WTC11 (cell line): ENCODE measurements at regions not wholly inside any gene's neighbourhood (a gene's known extent, or its start where the extent isn't known, plus 50 kb on each side); places are given as distances from the start of the nearest gene placed in this dataset.
"Not testable (repeated sequence)": the region's sequence is repeated elsewhere in the genome, so short reads cannot be mapped to it uniquely, and the experiment has no call there.

Experiments used
- AFF4 ChIP-seq: sonication (generic); formaldehyde crosslinking; IDR thresholded peaks from 2 replicates; pipeline ENCODE4 v1.8.1; 2023; ENCODE audit warnings: mild to moderate bottlenecking, missing genetic modification reagents, borderline replicate concordance
- ATF3 ChIP-seq: sonication (generic); formaldehyde crosslinking; conservative IDR thresholded peaks from 2 replicates; pipeline ENCODE4 v1.8.1; 2022; ENCODE audit warnings: mild to moderate bottlenecking, missing genetic modification reagents
- CBFB ChIP-seq: sonication (generic); formaldehyde crosslinking; IDR thresholded peaks from 2 replicates; pipeline ENCODE4 v1.8.1; 2022; ENCODE audit warnings: mild to moderate bottlenecking, low read depth, missing genetic modification reagents
- CREB1 ChIP-seq: sonication (generic); formaldehyde crosslinking; IDR thresholded peaks from 2 replicates; pipeline ENCODE4 v1.8.0; 2023; ENCODE audit warnings: mild to moderate bottlenecking, missing genetic modification reagents
- CTCF ChIP-seq: fragments of 200-600 bp; IDR thresholded peaks from 2 replicates; pipeline ENCODE4 v1.8.0; 2022; ENCODE audit warnings: antibody characterized with exemption
- MLX ChIP-seq: sonication (generic); formaldehyde crosslinking; IDR thresholded peaks from 2 replicates; pipeline ENCODE4 v1.8.1; 2023; ENCODE audit warnings: mild to moderate bottlenecking, missing genetic modification reagents, moderate library complexity
- SMAD4 ChIP-seq: sonication (generic); formaldehyde crosslinking; IDR thresholded peaks from 2 replicates; pipeline ENCODE4 v1.8.0; 2022; ENCODE audit warnings: mild to moderate bottlenecking, missing genetic modification reagents

GRCh38 chr1:199951005-199951404 is 76.5 kb upstream of the NR5A2 start:
- not testable (repeated sequence) for TF ChIP-seq CTCF; AFF4 (CRISPR knock-in tag); CREB1 (CRISPR knock-in tag); MLX (CRISPR knock-in tag); CBFB (CRISPR knock-in tag); SMAD4; ATF3 (CRISPR knock-in tag)
